Dendritic cell treated with granulocyte-macrophage colony-stimulating factor and Interleukin-4, amounts not matched to agents 40 ng/mL and 50 ng/mL, for 4 days (primary cell): ENCODE measurements at regions not wholly inside any gene's neighbourhood (a gene's known extent, or its start where the extent isn't known, plus 50 kb on each side); places are given as distances from the start of the nearest gene placed in this dataset.

Experiments
- H3K27ac Mint-ChIP-seq: one replicate; pipeline ENCODE4 v1.8.0; 2022; ENCODE audit warnings: mild to moderate bottlenecking, mixed read lengths
- H3K27me3 Mint-ChIP-seq: one replicate; pipeline ENCODE4 v1.8.0; 2022; ENCODE audit warnings: mild to moderate bottlenecking, mixed read lengths
- H3K36me3 Mint-ChIP-seq: one replicate; pipeline ENCODE4 v1.8.0; 2022; ENCODE audit warnings: low read depth, mixed read lengths
- H3K4me1 Mint-ChIP-seq: one replicate; pipeline ENCODE4 v1.8.0; 2022; ENCODE audit warnings: low read depth, mixed read lengths
- H3K4me3 Mint-ChIP-seq: one replicate; pipeline ENCODE4 v1.8.0; 2022; ENCODE audit warnings: mild to moderate bottlenecking, moderate library complexity, mixed read lengths
- H3K9me3 Mint-ChIP-seq: one replicate; pipeline ENCODE4 v1.8.0; 2022; ENCODE audit warnings: mixed read lengths
- intact Hi-C: fragments of 100-400 bp; cut with micrococcal nuclease; formaldehyde crosslinking; loops from one replicate; pipeline ENCODE4 v1.15.0; 2022

GRCh38 chr4:177681902-177682301 lies 239.7 kb upstream of the AGA start:
- intact Hi-C loops: no loop called here
- Mint-ChIP-seq H3K4me1 (no peaks in the 10 kb centered on the region), H3K36me3 (no peaks in the 10 kb centered on the region), H3K9me3 (peaks cover 10% of the 10 kb centered on the region), H3K27ac (no peak overlapping the region), H3K27me3 (no peaks in the 10 kb centered on the region), H3K4me3 (no peak overlapping the region)

- Mint-ChIP-seq H3K27me3 (no peaks in the 10 kb centered on the region), H3K4me1 (no peaks in the 10 kb centered on the region), H3K36me3 (no peaks in the 10 kb centered on the region), H3K4me3 (no peak overlapping the region), H3K9me3 (no peaks in the 10 kb centered on the region), H3K27ac (no peak overlapping the region)
- intact Hi-C loops: no loop called here
These were observed 244.9 kb upstream of the AGA start for GRCh38 chr4:177687117-177687516.

- H3K9me3 Mint-ChIP-seq: no peaks in the 10 kb centered on the region
- H3K27me3 Mint-ChIP-seq: no peaks in the 10 kb centered on the region
- H3K4me3 Mint-ChIP-seq: no peak overlapping the region
- intact Hi-C loops: no loop called here
- H3K27ac Mint-ChIP-seq: no peak overlapping the region
- H3K36me3 Mint-ChIP-seq: no peaks in the 10 kb centered on the region
- H3K4me1 Mint-ChIP-seq: no peaks in the 10 kb centered on the region
These were observed 250.7 kb upstream of the AGA start for GRCh38 chr4:177692907-177693306.

GRCh38 chr4:177696438-177696966 lies 254.3 kb upstream of the AGA start:
- Mint-ChIP-seq H3K4me3 (no peak overlapping the region), H3K9me3 (peaks cover 13% of the 10 kb centered on the region), H3K36me3 (no peaks in the 10 kb centered on the region), H3K27me3 (no peaks in the 10 kb centered on the region), H3K4me1 (no peaks in the 10 kb centered on the region), H3K27ac (no peak overlapping the region)
- intact Hi-C loops: no loop called here

GRCh38 chr4:177699365-177700213 lies 257.4 kb upstream of the AGA start:
- Mint-ChIP-seq H3K9me3 (peaks cover 27% of the 10 kb centered on the region), H3K4me3 (no peak overlapping the region), H3K4me1 (no peaks in the 10 kb centered on the region), H3K27ac (no peak overlapping the region), H3K27me3 (no peaks in the 10 kb centered on the region), H3K36me3 (no peaks in the 10 kb centered on the region)
- intact Hi-C loops: no loop called here

GRCh38 chr4:177706916-177707315 lies 264.7 kb upstream of the AGA start:
- H3K27ac Mint-ChIP-seq: no peak overlapping the region
- H3K4me1 Mint-ChIP-seq: no peaks in the 10 kb centered on the region
- peaks cover 9% of the 10 kb centered on the region for H3K9me3 Mint-ChIP-seq
- H3K36me3 Mint-ChIP-seq: no peaks in the 10 kb centered on the region
- no peak overlapping the region for H3K4me3 Mint-ChIP-seq
- no peaks in the 10 kb centered on the region for H3K27me3 Mint-ChIP-seq
- intact Hi-C loops: no loop called here

GRCh38 chr4:177713454-177713853 lies 271.2 kb upstream of the AGA start:
- Mint-ChIP-seq H3K27ac (no peak overlapping the region), H3K27me3 (no peaks in the 10 kb centered on the region), H3K4me1 (no peaks in the 10 kb centered on the region), H3K9me3 (no peaks in the 10 kb centered on the region), H3K36me3 (no peaks in the 10 kb centered on the region), H3K4me3 (no peak overlapping the region)
- intact Hi-C loops: no loop called here

GRCh38 chr4:177717407-177717806 lies 275.2 kb upstream of the AGA start:
- intact Hi-C loops: no loop called here
- Mint-ChIP-seq H3K9me3 (no peaks in the 10 kb centered on the region), H3K4me3 (no peak overlapping the region), H3K4me1 (no peaks in the 10 kb centered on the region), H3K27me3 (no peaks in the 10 kb centered on the region), H3K27ac (no peak overlapping the region), H3K36me3 (no peaks in the 10 kb centered on the region)

GRCh38 chr4:177718514-177718913 lies 276.3 kb upstream of the AGA start:
- no peak overlapping the region for H3K27ac Mint-ChIP-seq
- no peaks in the 10 kb centered on the region for H3K9me3 Mint-ChIP-seq
- no peaks in the 10 kb centered on the region for H3K36me3 Mint-ChIP-seq
- H3K4me1 Mint-ChIP-seq: no peaks in the 10 kb centered on the region
- no peaks in the 10 kb centered on the region for H3K27me3 Mint-ChIP-seq
- intact Hi-C loops: no loop called here
- H3K4me3 Mint-ChIP-seq: no peak overlapping the region

- H3K27ac Mint-ChIP-seq: no peak overlapping the region
- no peak overlapping the region for H3K4me3 Mint-ChIP-seq
- no peaks in the 10 kb centered on the region for H3K27me3 Mint-ChIP-seq
- no peaks in the 10 kb centered on the region for H3K36me3 Mint-ChIP-seq
- intact Hi-C loops: no loop called here
- H3K4me1 Mint-ChIP-seq: no peaks in the 10 kb centered on the region
- peaks cover 7% of the 10 kb centered on the region for H3K9me3 Mint-ChIP-seq
These were observed 283.9 kb upstream of the AGA start for GRCh38 chr4:177726111-177726510.

- Mint-ChIP-seq H3K27me3 (no peaks in the 10 kb centered on the region), H3K4me3 (no peak overlapping the region), H3K4me1 (no peaks in the 10 kb centered on the region), H3K9me3 (peaks cover 7% of the 10 kb centered on the region), H3K27ac (no peak overlapping the region), H3K36me3 (no peaks in the 10 kb centered on the region)
- intact Hi-C loops: no loop called here
These were observed 286.3 kb upstream of the AGA start for GRCh38 chr4:177728361-177729152.

- no peak overlapping the region for H3K27ac Mint-ChIP-seq
These were observed 287.4 kb upstream of the AGA start for GRCh38 chr4:177729681-177730080.

GRCh38 chr4:177737387-177737940 lies 295.2 kb upstream of the AGA start:
- intact Hi-C loops: no loop called here
- Mint-ChIP-seq H3K36me3 (no peaks in the 10 kb centered on the region), H3K27me3 (no peaks in the 10 kb centered on the region), H3K9me3 (peaks cover 7% of the 10 kb centered on the region), H3K27ac (no peak overlapping the region), H3K4me3 (no peak overlapping the region), H3K4me1 (no peaks in the 10 kb centered on the region)

More at GRCh38 chr4:177729681-177730080, 287.4 kb upstream of the AGA start:
- intact Hi-C loops: no loop called here
- H3K4me3 Mint-ChIP-seq: no peak overlapping the region
- H3K27me3 Mint-ChIP-seq: no peaks in the 10 kb centered on the region
- no peaks in the 10 kb centered on the region for H3K4me1 Mint-ChIP-seq
- H3K9me3 Mint-ChIP-seq: peaks cover 7% of the 10 kb centered on the region
- H3K36me3 Mint-ChIP-seq: no peaks in the 10 kb centered on the region

- Mint-ChIP-seq H3K9me3 (peaks cover 7% of the 10 kb centered on the region), H3K4me1 (no peaks in the 10 kb centered on the region), H3K27me3 (no peaks in the 10 kb centered on the region), H3K36me3 (no peaks in the 10 kb centered on the region), H3K4me3 (no peak overlapping the region), H3K27ac (no peak overlapping the region)
- intact Hi-C loops: no loop called here
These were observed 298.3 kb upstream of the AGA start for GRCh38 chr4:177740563-177740962.
